ENCODE measurements at regions not wholly inside any gene's neighbourhood (a gene's known extent, or its start where the extent isn't known, plus 50 kb on each side); places are given as distances from the start of the nearest gene placed in this dataset.

- TF ChIP-seq CTCF (IDR thresholded peaks at IDR 0.05) (no peak), POLR2A (IDR thresholded peaks at IDR 0.05) (no peak)
- Histone ChIP-seq H3K9me3 (no peaks in the 10 kb centered on the region), H3K36me3 (ENCODE audit: low read depth, missing control alignments) (no peaks in the 10 kb centered on the region), H3K27me3 (no peaks in the 10 kb centered on the region), H3K4me1 (no peaks in the 10 kb centered on the region), H3K4me3 (no peak overlapping the region), H3K27ac (no peak overlapping the region)
- WGBS, 2 donors: 41 to 73% methylated on average over 3 of the region's 3 CpGs
- DNase-seq: no peak
- intact Hi-C loops (cut with DNase I; ENCODE audit: low total_unique reads): no loop called here
Measured at GRCh38 chr12:89080793-89081465, 271.4 kb downstream of the DUSP6 start.

- intact Hi-C loops (cut with DNase I; ENCODE audit: low total_unique reads): no loop called here
- Histone ChIP-seq H3K27me3 (no peaks in the 10 kb centered on the region), H3K4me1 (no peaks in the 10 kb centered on the region), H3K4me3 (no peak overlapping the region), H3K36me3 (ENCODE audit: low read depth, missing control alignments) (no peaks in the 10 kb centered on the region), H3K27ac (no peak overlapping the region), H3K9me3 (no peaks in the 10 kb centered on the region)
- TF ChIP-seq POLR2A (IDR thresholded peaks at IDR 0.05) (no peak), CTCF (IDR thresholded peaks at IDR 0.05) (no peak)
- DNase-seq: no peak
- WGBS, 2 donors: 97 to 100% methylated on average over 2 of the region's 2 CpGs
Measured at GRCh38 chr12:89075880-89076540, 276.3 kb downstream of the DUSP6 start.

- Histone ChIP-seq H3K36me3 (ENCODE audit: low read depth, missing control alignments) (no peaks in the 10 kb centered on the region), H3K27ac (no peak overlapping the region), H3K27me3 (no peaks in the 10 kb centered on the region), H3K4me1 (no peaks in the 10 kb centered on the region), H3K4me3 (no peak overlapping the region), H3K9me3 (no peaks in the 10 kb centered on the region)
- DNase-seq: no peak
- TF ChIP-seq POLR2A (IDR thresholded peaks at IDR 0.05): no peak
- TF ChIP-seq CTCF (IDR thresholded peaks at IDR 0.05): no peak
- intact Hi-C loops (cut with DNase I; ENCODE audit: low total_unique reads): no loop called here
Measured at GRCh38 chr12:89073659-89074058, 278.6 kb downstream of the DUSP6 start.

- intact Hi-C loops (cut with DNase I; ENCODE audit: low total_unique reads): no loop called here
Measured at GRCh38 chr12:89073027-89073398, 279.3 kb downstream of the DUSP6 start.

More at GRCh38 chr12:89073027-89073398, 279.3 kb downstream of the DUSP6 start:
- Histone ChIP-seq H3K4me1 (no peaks in the 10 kb centered on the region), H3K9me3 (no peaks in the 10 kb centered on the region), H3K27ac (no peak overlapping the region), H3K36me3 (ENCODE audit: low read depth, missing control alignments) (no peaks in the 10 kb centered on the region), H3K27me3 (no peaks in the 10 kb centered on the region), H3K4me3 (no peak overlapping the region)
- TF ChIP-seq POLR2A (IDR thresholded peaks at IDR 0.05): no peak
- TF ChIP-seq CTCF (IDR thresholded peaks at IDR 0.05): no peak
- WGBS, 2 donors: 73 to 77% methylated on average over 1 of the region's 1 CpG
- no peak for DNase-seq
